Breast epithelium (tissue), 4 donors: ENCODE measurements at regions not wholly inside any gene's neighbourhood (a gene's known extent, or its start where the extent isn't known, plus 50 kb on each side); places are given as distances from the start of the nearest gene placed in this dataset.

Source experiments
- DNase-seq, 2 donors: peaks; one replicate each; pipeline ENCODE4 v3.0.0-alpha.2; 2019; ENCODE audit warnings: low spot score in 2 of 2
- H3K27ac ChIP-seq, 2 donors: fragments of 200-600 bp; sonication (generic) in 1 of 2; one replicate each; pipeline ENCODE4 v1.5.1; 2016 to 2019; ENCODE audit warnings: mild to moderate bottlenecking in 1 of 2
- H3K27me3 ChIP-seq, 2 donors: fragments of 200-600 bp; sonication (generic) in 1 of 2; one replicate each; pipeline versions ENCODE4 v1.5.1 to v1.6.0; 2017 to 2019; ENCODE audit warnings: control low read depth in 1 of 2, mild to moderate bottlenecking in 1 of 2
- H3K36me3 ChIP-seq: fragments of 200-600 bp; one replicate; pipeline ENCODE4 v1.5.1; 2019
- H3K4me1 ChIP-seq, 2 donors: fragments of 200-600 bp; sonication (generic); one replicate each; pipeline ENCODE4 v1.5.1; 2016 to 2019; ENCODE audit warnings: control low read depth in 1 of 2
- H3K4me3 ChIP-seq, 3 donors: fragments of 200-600 bp; sonication (generic); 1 replicate in 2 of 3; 2 replicates in 1 of 3; pipeline ENCODE4 v1.5.1; 2016 to 2019; ENCODE audit warnings: mild to moderate bottlenecking in 3 of 3, moderate library complexity in 2 of 3
- H3K9me3 ChIP-seq, 2 donors: fragments of 200-600 bp; sonication (generic) in 1 of 2; one replicate each; pipeline ENCODE4 v1.5.1; 2016 to 2019; ENCODE audit warnings: control low read depth in 1 of 2
- POLR2A ChIP-seq: fragments of 450-650 bp; IDR thresholded peaks from one replicate; pipeline ENCODE4 v1.6.1; 2016; ENCODE audit warnings: antibody characterized with exemption, mild to moderate bottlenecking, moderate library complexity
- POLR2AphosphoS5 ChIP-seq, 3 donors: sonication (generic); formaldehyde crosslinking; IDR thresholded peaks; one replicate each; pipeline ENCODE4 v1.6.1; 2017; ENCODE audit warnings: antibody characterized with exemption in 3 of 3
- intact Hi-C: fragments of 100-400 bp; cut with DNase I; formaldehyde crosslinking; loops from one replicate; pipeline ENCODE4 v1.15.1; 2023; ENCODE audit warnings: low total_unique reads
- TF ChIP-seq, protein P1 (sequence below), 3 donors: fragments of 450-650 bp; IDR thresholded peaks; one replicate each; pipeline ENCODE4 v1.5.1; 2016 to 2017; ENCODE audit warnings: antibody characterized with exemption in 3 of 3, mild to moderate bottlenecking in 3 of 3, moderate library complexity in 3 of 3

DNA sequence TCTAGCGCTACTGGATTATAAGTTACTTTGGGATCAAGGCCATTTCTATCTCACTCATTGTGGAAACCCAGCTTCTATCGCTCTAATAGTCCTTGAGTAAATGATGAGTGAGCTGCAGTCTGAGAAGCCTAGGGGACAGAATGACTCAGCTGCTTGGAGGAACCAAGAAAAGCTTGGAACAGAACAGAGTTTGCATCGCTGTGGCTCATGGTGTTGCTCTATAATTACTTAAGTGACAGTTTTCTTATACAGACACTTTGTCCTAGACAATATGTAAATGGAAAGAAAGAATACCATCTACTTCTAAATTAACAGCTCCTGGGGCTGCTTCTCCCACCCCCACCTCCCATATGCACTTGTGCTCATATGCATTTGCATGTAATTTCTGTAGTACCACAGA, 156.9 kb downstream of the SLIT2 start:
- no peak overlapping the region for H3K27ac ChIP-seq
- no peaks in the 10 kb centered on the region for H3K4me1 ChIP-seq
- intact Hi-C loops = no loop called here
- no peak for DNase-seq
- no peaks in the 10 kb centered on the region for H3K27me3 ChIP-seq
- H3K36me3 ChIP-seq = no peaks in the 10 kb centered on the region
- TF ChIP-seq, protein P1, sequence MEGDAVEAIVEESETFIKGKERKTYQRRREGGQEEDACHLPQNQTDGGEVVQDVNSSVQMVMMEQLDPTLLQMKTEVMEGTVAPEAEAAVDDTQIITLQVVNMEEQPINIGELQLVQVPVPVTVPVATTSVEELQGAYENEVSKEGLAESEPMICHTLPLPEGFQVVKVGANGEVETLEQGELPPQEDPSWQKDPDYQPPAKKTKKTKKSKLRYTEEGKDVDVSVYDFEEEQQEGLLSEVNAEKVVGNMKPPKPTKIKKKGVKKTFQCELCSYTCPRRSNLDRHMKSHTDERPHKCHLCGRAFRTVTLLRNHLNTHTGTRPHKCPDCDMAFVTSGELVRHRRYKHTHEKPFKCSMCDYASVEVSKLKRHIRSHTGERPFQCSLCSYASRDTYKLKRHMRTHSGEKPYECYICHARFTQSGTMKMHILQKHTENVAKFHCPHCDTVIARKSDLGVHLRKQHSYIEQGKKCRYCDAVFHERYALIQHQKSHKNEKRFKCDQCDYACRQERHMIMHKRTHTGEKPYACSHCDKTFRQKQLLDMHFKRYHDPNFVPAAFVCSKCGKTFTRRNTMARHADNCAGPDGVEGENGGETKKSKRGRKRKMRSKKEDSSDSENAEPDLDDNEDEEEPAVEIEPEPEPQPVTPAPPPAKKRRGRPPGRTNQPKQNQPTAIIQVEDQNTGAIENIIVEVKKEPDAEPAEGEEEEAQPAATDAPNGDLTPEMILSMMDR (IDR thresholded peaks at IDR 0.05) = no peak
- TF ChIP-seq POLR2A = no peak
- no peaks in the 10 kb centered on the region for H3K9me3 ChIP-seq
- H3K4me3 ChIP-seq = no peak overlapping the region

DNA sequence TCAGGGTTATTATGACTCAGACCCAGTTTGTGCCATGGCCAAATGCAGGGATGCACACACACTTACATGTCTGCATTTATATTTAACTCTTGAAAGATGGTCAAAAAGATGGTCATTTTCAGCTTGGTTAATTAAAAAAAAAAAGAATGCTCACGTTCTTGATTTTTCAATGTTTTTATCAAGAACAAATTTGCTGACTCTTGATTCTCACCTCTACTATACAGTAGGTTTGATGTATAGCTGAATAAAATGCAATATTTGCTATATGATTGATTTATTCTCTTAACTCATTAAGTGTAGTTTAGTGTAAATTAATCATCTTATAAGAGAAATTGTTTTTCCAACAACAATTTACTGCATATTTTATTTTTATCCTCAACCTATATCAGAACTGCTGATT, 160.4 kb downstream of the SLIT2 start:
- H3K4me1 ChIP-seq = no peaks in the 10 kb centered on the region
- TF ChIP-seq, protein P1 (IDR thresholded peaks at IDR 0.05) = no peak
- no peak for TF ChIP-seq POLR2AphosphoS5 (IDR thresholded peaks at IDR 0.05)
- TF ChIP-seq POLR2A = no peak
- DNase-seq = no peak
- no peaks in the 10 kb centered on the region for H3K9me3 ChIP-seq
- H3K36me3 ChIP-seq = no peaks in the 10 kb centered on the region
- H3K4me3 ChIP-seq = no peak overlapping the region
- intact Hi-C loops = no loop called here
- H3K27me3 ChIP-seq = no peaks in the 10 kb centered on the region
- H3K27ac ChIP-seq = no peak overlapping the region

DNA sequence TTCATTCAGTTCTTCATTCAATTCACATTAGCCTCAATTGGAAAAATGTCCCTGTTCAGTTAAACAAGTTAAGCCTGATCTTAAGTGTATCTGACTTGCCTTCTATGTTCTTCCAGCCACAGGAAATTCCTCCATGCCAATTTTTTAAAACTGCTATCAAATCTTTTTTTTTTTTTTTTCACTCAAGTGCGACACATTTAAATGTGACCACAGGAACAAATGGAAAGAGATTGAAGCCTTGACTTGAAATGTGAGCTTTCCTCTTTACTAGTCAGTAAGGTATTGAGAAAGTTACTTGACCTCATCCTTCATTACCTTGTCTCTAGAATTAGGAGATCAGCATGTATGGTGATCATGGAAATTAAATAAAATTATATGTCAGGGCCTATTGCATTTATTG, 165.1 kb downstream of the SLIT2 start:
- no peaks in the 10 kb centered on the region for H3K4me1 ChIP-seq
- H3K4me3 ChIP-seq = no peak overlapping the region
- intact Hi-C loops = no loop called here
- no peak for DNase-seq
- no peaks in the 10 kb centered on the region for H3K27me3 ChIP-seq
- TF ChIP-seq POLR2A = no peak
- no peaks in the 10 kb centered on the region for H3K9me3 ChIP-seq
- no peak overlapping the region for H3K27ac ChIP-seq
- H3K36me3 ChIP-seq = no peaks in the 10 kb centered on the region

DNA sequence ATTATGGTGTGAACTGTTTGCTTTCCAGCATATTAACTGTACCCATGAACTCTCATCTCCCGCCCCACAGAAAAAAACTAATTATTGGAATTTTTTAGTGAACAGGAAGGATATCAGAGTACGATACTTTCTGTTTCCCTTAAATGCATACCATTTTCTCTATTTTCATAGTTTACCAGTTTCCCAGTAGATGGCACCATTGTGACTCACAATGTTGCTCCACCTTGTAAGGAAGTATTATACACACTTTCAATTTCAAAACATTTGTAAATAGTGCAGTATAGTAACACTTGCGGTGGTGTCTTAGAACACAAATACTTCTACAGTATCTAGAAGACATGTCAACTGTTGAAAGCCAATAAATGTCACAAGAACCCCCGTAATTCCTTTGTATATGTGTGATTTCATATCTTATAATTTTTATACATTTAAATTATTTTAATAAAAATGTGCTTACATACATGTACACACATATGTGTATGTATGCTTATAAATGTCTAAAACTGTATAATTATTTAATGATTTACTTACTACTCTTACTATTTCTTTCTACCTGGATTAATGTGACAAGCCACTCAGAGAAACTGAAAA, 167.3 kb downstream of the SLIT2 start:
- Histone ChIP-seq H3K36me3 (no peaks in the 10 kb centered on the region), H3K27ac (no peak overlapping the region), H3K4me1 (no peaks in the 10 kb centered on the region), H3K4me3 (peak overlapping the region; percentile 14 to 39 (median 36)), H3K9me3 (no peaks in the 10 kb centered on the region), H3K27me3 (no peaks in the 10 kb centered on the region)
- TF ChIP-seq POLR2AphosphoS5 (IDR thresholded peaks at IDR 0.05) (no peak), POLR2A (no peak)
- TF ChIP-seq, protein P1 (IDR thresholded peaks at IDR 0.05) = peak; percentile 21 to 48 (median 27)
- intact Hi-C loops = no loop called here
- no peak for DNase-seq

DNA sequence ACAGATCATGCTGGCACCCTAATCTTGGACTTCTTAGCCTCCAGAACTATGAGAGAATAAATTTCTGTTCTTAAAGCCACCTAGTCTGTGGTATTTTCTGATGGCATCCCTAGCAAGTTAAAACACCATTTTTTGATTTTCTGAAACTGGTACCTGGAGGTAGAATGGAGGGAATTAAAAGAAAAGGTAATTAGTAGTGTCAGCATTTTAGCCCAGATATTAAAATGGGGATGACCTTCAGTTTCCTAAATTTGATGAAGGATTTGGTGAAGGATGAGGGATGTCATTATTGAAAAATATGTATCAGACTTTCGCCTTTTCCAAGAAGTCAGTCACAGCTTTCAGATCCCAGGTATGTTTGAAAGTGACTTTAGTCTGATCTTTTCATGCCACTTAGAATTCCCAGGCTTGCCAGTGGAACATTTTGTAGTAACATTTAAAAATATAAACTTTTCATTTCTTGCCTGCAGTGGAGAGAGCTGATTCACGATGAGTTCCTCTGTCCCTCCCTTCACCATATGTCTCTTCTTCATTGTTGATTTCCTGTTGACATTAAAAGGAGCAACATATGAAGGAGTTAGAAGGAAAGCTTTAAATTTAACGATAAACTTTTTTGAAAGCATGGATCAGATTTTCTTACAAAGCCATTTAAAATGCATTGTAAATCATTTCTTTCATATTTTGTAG, 169.4 kb downstream of the SLIT2 start:
- TF ChIP-seq POLR2A (no peak), POLR2AphosphoS5 (IDR thresholded peaks at IDR 0.05) (no peak)
- TF ChIP-seq, protein P1 (IDR thresholded peaks at IDR 0.05) = no peak
- intact Hi-C loops = no loop called here

More for the DNA sequence above, 169.4 kb downstream of the SLIT2 start:
- no peaks in the 10 kb centered on the region for H3K4me1 ChIP-seq
- no peak overlapping the region for H3K27ac ChIP-seq
- H3K36me3 ChIP-seq = no peaks in the 10 kb centered on the region
- no peak overlapping the region for H3K4me3 ChIP-seq
- no peak for DNase-seq
- H3K9me3 ChIP-seq = no peaks in the 10 kb centered on the region
- H3K27me3 ChIP-seq = no peaks in the 10 kb centered on the region
